Activated naive CD8-positive, alpha-beta T cell treated with anti-CD3 and anti-CD28 coated beads for 36 hours (primary cell): ENCODE measurements at regions not wholly inside any gene's neighbourhood (a gene's known extent, or its start where the extent isn't known, plus 50 kb on each side); places are given as distances from the start of the nearest gene placed in this dataset.

Experiments
- DNase-seq: peaks from one replicate; pipeline ENCODE4 v3.0.0; 2021
- H3K27ac Mint-ChIP-seq: one replicate; pipeline ENCODE4 v1.8.0; 2022; ENCODE audit warnings: mild to moderate bottlenecking, moderate library complexity, mixed read lengths
- H3K27me3 Mint-ChIP-seq: one replicate; pipeline ENCODE4 v1.8.0; 2022; ENCODE audit warnings: mild to moderate bottlenecking, mixed read lengths
- H3K36me3 Mint-ChIP-seq: one replicate; pipeline ENCODE4 v1.8.0; 2021; ENCODE audit warnings: mild to moderate bottlenecking, mixed read lengths
- H3K4me1 Mint-ChIP-seq: one replicate; pipeline ENCODE4 v1.8.0; 2021; ENCODE audit warnings: mixed read lengths
- H3K4me3 Mint-ChIP-seq: one replicate; pipeline ENCODE4 v1.8.0; 2022; ENCODE audit warnings: mild to moderate bottlenecking, moderate library complexity, mixed read lengths
- H3K9me3 Mint-ChIP-seq: one replicate; pipeline ENCODE4 v1.8.0; 2022; ENCODE audit warnings: mixed read lengths

GRCh38 chr22:49272546-49273125 lies 555.0 kb downstream of the BRD1 start:
- H3K4me3 Mint-ChIP-seq: no peak overlapping the region
- peaks cover 36% of the 10 kb centered on the region for H3K27me3 Mint-ChIP-seq
- no peak overlapping the region for H3K27ac Mint-ChIP-seq
- no peaks in the 10 kb centered on the region for H3K4me1 Mint-ChIP-seq
- H3K9me3 Mint-ChIP-seq: no peaks in the 10 kb centered on the region
- H3K36me3 Mint-ChIP-seq: no peaks in the 10 kb centered on the region
- no peak for DNase-seq

- Mint-ChIP-seq H3K36me3 (no peaks in the 10 kb centered on the region), H3K27ac (no peak overlapping the region), H3K9me3 (no peaks in the 10 kb centered on the region), H3K4me1 (no peaks in the 10 kb centered on the region), H3K4me3 (no peak overlapping the region), H3K27me3 (peaks cover 36% of the 10 kb centered on the region)
- no peak for DNase-seq
Observed at GRCh38 chr22:49271831-49272230, 555.8 kb downstream of the BRD1 start.

- H3K27me3 Mint-ChIP-seq: peaks cover 36% of the 10 kb centered on the region
- DNase-seq: no peak
- no peaks in the 10 kb centered on the region for H3K36me3 Mint-ChIP-seq
- no peaks in the 10 kb centered on the region for H3K4me1 Mint-ChIP-seq
- no peak overlapping the region for H3K4me3 Mint-ChIP-seq
- no peak overlapping the region for H3K27ac Mint-ChIP-seq
- no peaks in the 10 kb centered on the region for H3K9me3 Mint-ChIP-seq
Observed at GRCh38 chr22:49271369-49271727, 556.3 kb downstream of the BRD1 start.

- Mint-ChIP-seq H3K27me3 (peaks cover 36% of the 10 kb centered on the region), H3K4me3 (no peak overlapping the region), H3K36me3 (no peaks in the 10 kb centered on the region), H3K9me3 (no peaks in the 10 kb centered on the region), H3K4me1 (no peaks in the 10 kb centered on the region), H3K27ac (no peak overlapping the region)
- DNase-seq: no peak
Observed at GRCh38 chr22:49270595-49271368, 556.9 kb downstream of the BRD1 start.

- Mint-ChIP-seq H3K27ac (no peak overlapping the region), H3K27me3 (peaks cover 36% of the 10 kb centered on the region), H3K9me3 (no peaks in the 10 kb centered on the region), H3K36me3 (no peaks in the 10 kb centered on the region), H3K4me1 (no peaks in the 10 kb centered on the region), H3K4me3 (no peak overlapping the region)
- DNase-seq: no peak
Observed at GRCh38 chr22:49269928-49270327, 557.7 kb downstream of the BRD1 start.

GRCh38 chr22:49269371-49269770 lies 558.3 kb downstream of the BRD1 start:
- H3K9me3 Mint-ChIP-seq: no peaks in the 10 kb centered on the region
- no peaks in the 10 kb centered on the region for H3K36me3 Mint-ChIP-seq
- no peak overlapping the region for H3K27ac Mint-ChIP-seq
- DNase-seq: no peak
- H3K4me1 Mint-ChIP-seq: no peaks in the 10 kb centered on the region
- no peak overlapping the region for H3K4me3 Mint-ChIP-seq
- peaks cover 36% of the 10 kb centered on the region for H3K27me3 Mint-ChIP-seq

- H3K36me3 Mint-ChIP-seq: no peaks in the 10 kb centered on the region
- H3K4me3 Mint-ChIP-seq: no peak overlapping the region
- no peaks in the 10 kb centered on the region for H3K4me1 Mint-ChIP-seq
- H3K9me3 Mint-ChIP-seq: no peaks in the 10 kb centered on the region
- H3K27ac Mint-ChIP-seq: no peak overlapping the region
- DNase-seq: no peak
- H3K27me3 Mint-ChIP-seq: peaks cover 36% of the 10 kb centered on the region
Observed at GRCh38 chr22:49268924-49269323, 558.7 kb downstream of the BRD1 start.

- Mint-ChIP-seq H3K36me3 (no peaks in the 10 kb centered on the region), H3K4me3 (no peak overlapping the region), H3K9me3 (no peaks in the 10 kb centered on the region), H3K27ac (no peak overlapping the region), H3K27me3 (peaks cover 36% of the 10 kb centered on the region), H3K4me1 (no peaks in the 10 kb centered on the region)
- no peak for DNase-seq
Observed at GRCh38 chr22:49267996-49268395, 559.7 kb downstream of the BRD1 start.

GRCh38 chr22:49266561-49267519 lies 560.8 kb downstream of the BRD1 start:
- Mint-ChIP-seq H3K36me3 (no peaks in the 10 kb centered on the region), H3K4me1 (no peaks in the 10 kb centered on the region), H3K27ac (no peak overlapping the region), H3K9me3 (no peaks in the 10 kb centered on the region), H3K4me3 (no peak overlapping the region), H3K27me3 (peaks cover 34% of the 10 kb centered on the region)
- no peak for DNase-seq

GRCh38 chr22:49264696-49265095 lies 563.0 kb downstream of the BRD1 start:
- Mint-ChIP-seq H3K36me3 (no peaks in the 10 kb centered on the region), H3K4me1 (no peaks in the 10 kb centered on the region), H3K9me3 (no peaks in the 10 kb centered on the region), H3K27me3 (peaks cover 23% of the 10 kb centered on the region), H3K27ac (no peak overlapping the region), H3K4me3 (no peak overlapping the region)
- DNase-seq: no peak

GRCh38 chr22:49263101-49263500 lies 564.6 kb downstream of the BRD1 start:
- Mint-ChIP-seq H3K4me3 (no peak overlapping the region), H3K27me3 (peaks cover 9% of the 10 kb centered on the region), H3K27ac (no peak overlapping the region), H3K36me3 (no peaks in the 10 kb centered on the region), H3K4me1 (no peaks in the 10 kb centered on the region), H3K9me3 (no peaks in the 10 kb centered on the region)
- no peak for DNase-seq

- Mint-ChIP-seq H3K4me3 (no peak overlapping the region), H3K27ac (no peak overlapping the region), H3K27me3 (peaks cover 5% of the 10 kb centered on the region), H3K36me3 (no peaks in the 10 kb centered on the region), H3K9me3 (no peaks in the 10 kb centered on the region), H3K4me1 (no peaks in the 10 kb centered on the region)
- DNase-seq: no peak
Observed at GRCh38 chr22:49262167-49262566, 565.5 kb downstream of the BRD1 start.

GRCh38 chr22:49261616-49262015 lies 566.1 kb downstream of the BRD1 start:
- DNase-seq: no peak
- no peak overlapping the region for H3K27ac Mint-ChIP-seq
- H3K4me1 Mint-ChIP-seq: no peaks in the 10 kb centered on the region
- peaks cover 5% of the 10 kb centered on the region for H3K27me3 Mint-ChIP-seq
- no peak overlapping the region for H3K4me3 Mint-ChIP-seq
- no peaks in the 10 kb centered on the region for H3K36me3 Mint-ChIP-seq
- H3K9me3 Mint-ChIP-seq: no peaks in the 10 kb centered on the region

- no peak overlapping the region for H3K27ac Mint-ChIP-seq
- no peaks in the 10 kb centered on the region for H3K9me3 Mint-ChIP-seq
- no peaks in the 10 kb centered on the region for H3K36me3 Mint-ChIP-seq
- DNase-seq: no peak
- peaks cover 5% of the 10 kb centered on the region for H3K27me3 Mint-ChIP-seq
- H3K4me3 Mint-ChIP-seq: no peak overlapping the region
- no peaks in the 10 kb centered on the region for H3K4me1 Mint-ChIP-seq
Observed at GRCh38 chr22:49260681-49261580, 566.7 kb downstream of the BRD1 start.
